K562 (cell line): ENCODE measurements at regions not wholly inside any gene's neighbourhood (a gene's known extent, or its start where the extent isn't known, plus 50 kb on each side); places are given as distances from the start of the nearest gene placed in this dataset.

Source experiments
- ATAC-seq: fragments of 200-7000 bp; cut with Tn5 transposase; 3 replicates; pipeline ENCODE4 v1.9.1; 2020; ENCODE audit warnings: moderate library complexity
- BruUV-seq: library from RNA; stranded (reverse); fragments of 400-500 nt; replicated peaks from 2 replicates; lab custom pipeline; 2021; lab: Mats Ljungman, UMichigan
- CTCF ChIA-PET: fragments of 300-600 bp; formaldehyde crosslinking; extraction: SDS; loops from one replicate; lab custom pipeline; 2021; ENCODE audit warnings: low intra/inter-chr PET ratio; lab: Yijun Ruan, JAX
- POLR2A ChIA-PET: fragments of 300-600, 350-650 bp; sonication (Branson Sonifier 250); formaldehyde crosslinking; extraction: SDS; loops from one replicate; lab custom pipeline; 2021; ENCODE audit warnings: antibody characterized with exemption, inconsistent platforms; lab: Yijun Ruan, JAX
- DNase-seq, 4 experiments: peaks; one replicate each; pipeline versions ENCODE4 v3.0.0 to v3.0.0-alpha.2; 2011 to 2018; ENCODE audit warnings: low spot score in 3 of 4, mixed read lengths in 3 of 4; ENCODE audit errors: extremely low read depth in 1 of 4
- FAIRE-seq: peaks from 2 replicates; lab custom pipeline; 2011; peaks lifted over from hg19 to GRCh38; lab: Jason Lieb, UNC
- H2AFZ ChIP-seq: 2 replicates; pipeline ENCODE4 v1.6.0; 2011; ENCODE audit warnings: low read depth, low read length, control low read depth, inconsistent platforms
- H3K27ac ChIP-seq: fragments of 200-600 bp; 3 replicates; pipeline ENCODE4 v1.8.0; 2011; ENCODE audit warnings: low read depth, mild to moderate bottlenecking, control low read depth, inconsistent platforms, low read length, moderate library complexity, mixed read lengths; ENCODE audit errors: extremely low read depth
- H3K27me3 ChIP-seq, 2 experiments: fragments of 300-600 bp in 1 of 2; 2 replicates in 1 of 2; 3 replicates in 1 of 2; pipeline versions ENCODE4 v1.6.0 to v1.8.0; 2011; ENCODE audit warnings: inconsistent platforms in 2 of 2, low read length in 2 of 2, mild to moderate bottlenecking in 1 of 2, mixed read lengths in 1 of 2, moderate library complexity in 1 of 2; ENCODE audit not compliant: control insufficient read depth in 2 of 2, insufficient read depth in 2 of 2
- H3K36me3 ChIP-seq: fragments of 300-600 bp; 3 replicates; pipeline ENCODE4 v1.8.0; 2011; ENCODE audit warnings: mild to moderate bottlenecking, low read length, inconsistent platforms; ENCODE audit not compliant: control insufficient read depth, insufficient read depth
- H3K4me1 ChIP-seq, 2 experiments: fragments of 200-600 bp in 1 of 2; replicated peaks in 1 of 2; 2 replicates in 1 of 2; 3 replicates in 1 of 2; pipeline versions ENCODE4 v1.5.1 to v1.8.0; 2011; ENCODE audit warnings: inconsistent platforms in 2 of 2, low read length in 2 of 2, mild to moderate bottlenecking in 1 of 2, mixed read lengths in 1 of 2, moderate library complexity in 1 of 2; ENCODE audit not compliant: control insufficient read depth in 2 of 2, insufficient read depth in 2 of 2
- H3K4me2 ChIP-seq: 2 replicates; pipeline ENCODE4 v1.6.1; 2011; ENCODE audit warnings: low read length, control low read depth, inconsistent platforms, mixed read lengths; ENCODE audit not compliant: insufficient read depth
- H3K4me3 ChIP-seq: fragments of 200-600 bp; sonication (generic), shearing (Covaris generic); 2 replicates; pipeline ENCODE4 v1.5.1; 2016; ENCODE audit warnings: control low read depth, inconsistent platforms
- H3K79me2 ChIP-seq: fragments of 200-600 bp; 3 replicates; pipeline ENCODE4 v1.8.0; 2011; ENCODE audit warnings: low read length, inconsistent platforms; ENCODE audit not compliant: control insufficient read depth, insufficient read depth
- H3K9ac ChIP-seq, 2 experiments: 2 replicates each; pipeline versions ENCODE4 v1.6.0 to v1.6.1; 2011; ENCODE audit warnings: low read depth in 2 of 2, low read length in 2 of 2, control low read depth in 1 of 2, inconsistent platforms in 1 of 2, mild to moderate bottlenecking in 1 of 2, mixed read lengths in 1 of 2; ENCODE audit not compliant: insufficient read depth in 1 of 2
- H3K9me1 ChIP-seq: one replicate; pipeline ENCODE4 v1.6.0; 2011; ENCODE audit warnings: inconsistent platforms, mild to moderate bottlenecking, low read length, moderate library complexity; ENCODE audit not compliant: control insufficient read depth, insufficient read depth
- H3K9me3 ChIP-seq: replicated peaks from 2 replicates; pipeline ENCODE4 v1.5.1; 2011; ENCODE audit warnings: low read depth, low read length, inconsistent platforms; ENCODE audit not compliant: control insufficient read depth, insufficient read depth
- H4K20me1 ChIP-seq: replicated peaks from 2 replicates; pipeline ENCODE4 v1.6.1; 2011; ENCODE audit warnings: low read length, inconsistent platforms, mixed read lengths; ENCODE audit not compliant: control insufficient read depth, insufficient read depth
- BHLHE40 ChIP-seq: IDR thresholded peaks from 2 replicates; pipeline ENCODE4 v1.6.1; 2011; ENCODE audit warnings: low read length, improper control_type of control experiment
- CHCHD3 ChIP-seq: fragments of 250-450 bp; sonication (Bioruptor Pico); IDR thresholded peaks from 2 replicates; pipeline ENCODE4 v2.1.2; 2022; ENCODE audit warnings: mild to moderate bottlenecking
- CHD1 ChIP-seq: fragments of 200-600 bp; sonication (generic); IDR thresholded peaks from one replicate; pipeline ENCODE4 v1.6.1; 2012; ENCODE audit warnings: mild to moderate bottlenecking, moderate library complexity, low read length, inconsistent platforms
- EP300 ChIP-seq: IDR thresholded peaks from 2 replicates; pipeline ENCODE4 v1.6.1; 2012; ENCODE audit warnings: low read length, improper control_type of control experiment
- ESRRB ChIP-seq: fragments of 250-450 bp; sonication (Bioruptor Pico); IDR thresholded peaks from 2 replicates; pipeline ENCODE4 v1.5.0; 2020; ENCODE audit warnings: mild to moderate bottlenecking, moderate library complexity, borderline replicate concordance
- ETS2 ChIP-seq: IDR thresholded peaks from 2 replicates; pipeline ENCODE4 v1.6.1; 2016; ENCODE audit warnings: borderline replicate concordance, missing genetic modification characterization, mild to moderate bottlenecking, moderate library complexity, missing compliant biosample characterization; ENCODE audit not compliant: poor library complexity, severe bottlenecking
- EZH2 ChIP-seq: IDR thresholded peaks from 2 replicates; pipeline ENCODE4 v1.6.1; 2012; ENCODE audit warnings: low read depth, mild to moderate bottlenecking, inconsistent platforms, low read length, borderline replicate concordance
- FOXM1 ChIP-seq, 2 experiments: fragments of 450-650 bp in 1 of 2; sonication (generic) in 1 of 2; formaldehyde crosslinking in 1 of 2; IDR thresholded peaks; 2 replicates each; pipeline versions ENCODE4 v1.6.1 to v1.9.0; 2017 to 2022; ENCODE audit warnings: low read depth in 2 of 2, mild to moderate bottlenecking in 2 of 2, missing genetic modification reagents in 1 of 2, moderate library complexity in 1 of 2
- FOXP1 ChIP-seq: sonication (generic); formaldehyde crosslinking; IDR thresholded peaks from 2 replicates; pipeline ENCODE4 v1.8.0; 2022; ENCODE audit warnings: mild to moderate bottlenecking, missing genetic modification reagents
- ILK ChIP-seq: fragments of 450-650 bp; IDR thresholded peaks from 2 replicates; pipeline ENCODE4 v1.6.1; 2016; ENCODE audit warnings: missing genetic modification characterization, low read depth, mild to moderate bottlenecking, missing compliant biosample characterization, moderate library complexity, borderline replicate concordance
- KLF13 ChIP-seq: fragments of 450-650 bp; IDR thresholded peaks from 2 replicates; pipeline ENCODE4 v1.6.1; 2016; ENCODE audit warnings: missing genetic modification characterization, low read depth, mild to moderate bottlenecking, missing compliant biosample characterization, moderate library complexity, borderline replicate concordance
- LARP7 ChIP-seq: fragments of 450-650 bp; IDR thresholded peaks from 2 replicates; pipeline ENCODE4 v1.6.1; 2016
- MEF2D ChIP-seq: conservative IDR thresholded peaks from 2 replicates; pipeline ENCODE4 v1.6.1; 2016; ENCODE audit warnings: low read depth, missing genetic modification characterization, missing compliant biosample characterization
- NFRKB ChIP-seq: fragments of 450-650 bp; IDR thresholded peaks from 2 replicates; pipeline ENCODE4 v1.6.1; 2016; ENCODE audit warnings: low read depth
- PHB2 ChIP-seq: fragments of 450-650 bp; IDR thresholded peaks from 2 replicates; pipeline ENCODE4 v1.6.1; 2017; ENCODE audit warnings: low read depth
- POLR2AphosphoS2 ChIP-seq: IDR thresholded peaks from 2 replicates; pipeline ENCODE4 v1.6.1; 2012; ENCODE audit warnings: low read length, improper control_type of control experiment
- POLR2G ChIP-seq: fragments of 200-400 bp; formaldehyde crosslinking; IDR thresholded peaks from 2 replicates; pipeline ENCODE4 v1.6.1; 2017; ENCODE audit warnings: low read depth, mild to moderate bottlenecking, antibody characterized with exemption, low read length, moderate library complexity
- RCOR1 ChIP-seq, 2 experiments: IDR thresholded peaks; 2 replicates each; pipeline ENCODE4 v1.6.1; 2012; ENCODE audit warnings: low read depth in 2 of 2, low read length in 2 of 2, borderline replicate concordance in 1 of 2, improper control_type of control experiment in 1 of 2
- RFX7 ChIP-seq: fragments of 250-450 bp; sonication (Bioruptor Pico); IDR thresholded peaks from 2 replicates; pipeline ENCODE4 v1.5.1; 2021; ENCODE audit warnings: mild to moderate bottlenecking
- SRF ChIP-seq, 2 experiments: fragments of 250-450, 450-650 bp in 1 of 2; sonication (Bioruptor Pico) in 1 of 2; sonication (generic) in 1 of 2; formaldehyde crosslinking; IDR thresholded peaks; 2 replicates each; pipeline versions ENCODE4 v1.5.0 to v1.5.1; 2020 to 2022; ENCODE audit warnings: mild to moderate bottlenecking in 1 of 2, missing genetic modification reagents in 1 of 2
- TAF1 ChIP-seq: IDR thresholded peaks from 2 replicates; pipeline ENCODE4 v1.6.1; 2011; ENCODE audit warnings: mild to moderate bottlenecking, low read length, moderate library complexity; ENCODE audit not compliant: insufficient read depth, control insufficient read depth, severe bottlenecking; ENCODE audit errors: extremely low read depth
- TARDBP ChIP-seq: fragments of 450-650 bp; IDR thresholded peaks from 2 replicates; pipeline ENCODE4 v1.6.1; 2016
- ZBTB1 ChIP-seq: sonication (generic); formaldehyde crosslinking; IDR thresholded peaks from 2 replicates; pipeline ENCODE4 v1.8.1; 2023; ENCODE audit warnings: missing genetic modification reagents, low read depth, mild to moderate bottlenecking, borderline replicate concordance
- ZEB2 ChIP-seq: fragments of 450-650 bp; IDR thresholded peaks from 2 replicates; pipeline ENCODE4 v1.6.1; 2016
- ZNF551 ChIP-seq: fragments of 250-450 bp; sonication (Bioruptor Pico); IDR thresholded peaks from 2 replicates; pipeline ENCODE4 v1.5.0; 2021; ENCODE audit warnings: mild to moderate bottlenecking, moderate library complexity
- ZNF780A ChIP-seq: fragments of 250-450 bp; sonication (Bioruptor Pico); IDR thresholded peaks from 2 replicates; pipeline ENCODE4 v1.5.0; 2021; ENCODE audit warnings: mild to moderate bottlenecking
- in situ Hi-C: fragments of 300-500 bp; cut with MboI; formaldehyde crosslinking; loops from 4 replicates; pipeline ENCODE4 v1.15.0; 2018; ENCODE audit warnings: inconsistent platforms, mixed read lengths
- intact Hi-C: fragments of 100-400 bp; cut with micrococcal nuclease; formaldehyde crosslinking; loops from 2 replicates; pipeline ENCODE4 v1.14.2; 2022
- TF ChIP-seq, protein P1 (sequence below): sonication (generic); formaldehyde crosslinking; IDR thresholded peaks from 2 replicates; pipeline ENCODE4 v1.8.1; 2023; ENCODE audit warnings: mild to moderate bottlenecking, missing genetic modification reagents

- Histone ChIP-seq H3K9ac (no peak overlapping the region), H3K9me3 (peaks cover 12% of the 10 kb centered on the region), H4K20me1 (no peaks in the 10 kb centered on the region), H3K79me2 (no peaks in the 10 kb centered on the region), H2AFZ (no peak overlapping the region), H3K27ac (no peak overlapping the region), H3K9me1 (no peaks in the 10 kb centered on the region), H3K4me2 (no peak overlapping the region), H3K4me3 (no peak overlapping the region), H3K36me3 (no peaks in the 10 kb centered on the region), H3K4me1 (peaks cover 6 to 45% of the 10 kb centered on the region in 2 experiments), H3K27me3 (no peaks in the 10 kb centered on the region)
- FAIRE-seq (peak; percentile 73), DNase-seq (peak; percentile 44 to 80 (median 62)), ATAC-seq (peak; percentile 62)
- intact Hi-C loops: no loop called here
- BruUV-seq: no TSS peak
- ChIA-PET CTCF (no interaction called here), POLR2A (no interaction called here)
- in situ Hi-C loops: no loop called here
- no peak for TF ChIP-seq LARP7
- no peak for TF ChIP-seq BHLHE40
- peak; percentile 82; the same call in 1 of the 2 replicates for TF ChIP-seq EP300
- peak; percentile 69; the same call in 1 of the 2 replicates for TF ChIP-seq ZEB2
- no peak for TF ChIP-seq ILK (tag)
- TF ChIP-seq EZH2: no peak
- TF ChIP-seq POLR2AphosphoS2: no peak
- no peak for TF ChIP-seq RFX7 (CRISPR knock-in tag)
- TF ChIP-seq SRF (CRISPR knock-in tag; IDR thresholded peaks at IDR 0.05): no peak
- no peak for TF ChIP-seq POLR2G
- TF ChIP-seq ZNF780A (CRISPR knock-in tag): no peak
- no peak for TF ChIP-seq ZBTB1 (CRISPR knock-in tag)
- no peak for TF ChIP-seq FOXP1 (CRISPR knock-in tag)
- no peak for TF ChIP-seq CHCHD3 (CRISPR knock-in tag)
- no peak for TF ChIP-seq TARDBP
- no peak for TF ChIP-seq TAF1
- TF ChIP-seq RCOR1 (IDR thresholded peaks at IDR 0.05; ENCODE audit: borderline replicate concordance in 1 of 2, low read depth in 2 of 2, low read length in 2 of 2): peak in 1 of 2 experiments; percentile 77; a peak in 1 of 4 replicates
- no peak for TF ChIP-seq ESRRB (CRISPR knock-in tag)
- TF ChIP-seq ETS2: no peak
- peak; percentile 46; the same call in 1 of the 2 replicates for TF ChIP-seq FOXM1 (IDR thresholded peaks at IDR 0.05; ENCODE audit: low read depth)
- no peak for TF ChIP-seq FOXM1 (CRISPR knock-in tag; IDR thresholded peaks at IDR 0.05; ENCODE audit: low read depth)
- TF ChIP-seq KLF13 (tag): no peak
- no peak for TF ChIP-seq ZNF551 (CRISPR knock-in tag)
- no peak for TF ChIP-seq CHD1
- no peak for TF ChIP-seq MEF2D (tag)
- TF ChIP-seq NFRKB: no peak
- TF ChIP-seq, protein P1, sequence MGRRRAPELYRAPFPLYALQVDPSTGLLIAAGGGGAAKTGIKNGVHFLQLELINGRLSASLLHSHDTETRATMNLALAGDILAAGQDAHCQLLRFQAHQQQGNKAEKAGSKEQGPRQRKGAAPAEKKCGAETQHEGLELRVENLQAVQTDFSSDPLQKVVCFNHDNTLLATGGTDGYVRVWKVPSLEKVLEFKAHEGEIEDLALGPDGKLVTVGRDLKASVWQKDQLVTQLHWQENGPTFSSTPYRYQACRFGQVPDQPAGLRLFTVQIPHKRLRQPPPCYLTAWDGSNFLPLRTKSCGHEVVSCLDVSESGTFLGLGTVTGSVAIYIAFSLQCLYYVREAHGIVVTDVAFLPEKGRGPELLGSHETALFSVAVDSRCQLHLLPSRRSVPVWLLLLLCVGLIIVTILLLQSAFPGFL (CRISPR knock-in tag): no peak
- TF ChIP-seq PHB2: peak; percentile 10; the same call in 1 of the 2 replicates
These were observed 283.5 kb upstream of the NEBL start for GRCh38 chr10:21180604-21181003.
